ENCODE measurements at regions not wholly inside any gene's neighbourhood (a gene's known extent, or its start where the extent isn't known, plus 50 kb on each side); places are given as distances from the start of the nearest gene placed in this dataset.

DNA sequence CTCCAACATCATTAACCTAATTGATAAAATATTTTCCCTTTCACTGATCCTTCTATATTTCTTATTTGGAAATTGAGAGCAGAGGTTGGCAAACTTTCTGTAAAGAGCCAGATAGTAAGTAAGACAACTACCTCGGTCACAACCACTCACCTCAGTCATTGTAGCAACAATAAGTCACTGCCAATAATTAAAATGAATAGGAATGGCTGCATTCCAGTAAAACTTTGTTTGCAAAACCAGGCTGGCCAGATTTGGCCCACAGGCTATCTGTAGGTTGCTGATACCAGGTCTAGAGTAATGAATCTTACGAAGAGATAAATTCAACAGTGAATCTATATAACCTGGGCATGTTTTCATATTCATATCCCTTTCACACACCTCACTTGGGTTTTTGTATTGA is 316.2 kb upstream of the TBC1D5 start:
- H3K4me3 Mint-ChIP-seq: no peak overlapping the region
- DNase-seq: no peak
- CTCF ChIA-PET (ENCODE audit: partially characterized antibody): no interaction called here
- POLR2A ChIA-PET (ENCODE audit: partially characterized antibody): no interaction called here
- Histone ChIP-seq H3K4me1 (ENCODE audit: insufficient read depth, low read length) (no peaks in the 10 kb centered on the region), H3K36me3 (ENCODE audit: insufficient read depth, low read length) (no peaks in the 10 kb centered on the region), H3K4me3 (ENCODE audit: low read length in 2 of 2) (no peak overlapping the region), H3K27me3 (ENCODE audit: insufficient read depth, low read length) (no peaks in the 10 kb centered on the region), H3K27ac (ENCODE audit: low read depth, low read length) (no peak overlapping the region), H3K9me3 (ENCODE audit: control insufficient read depth in 1 of 2, low read length in 2 of 2) (no peaks in the 10 kb centered on the region)
- H3K27me3 Mint-ChIP-seq: peaks cover 2 to 9% of the 10 kb centered on the region in 2 donors
- intact Hi-C loops (cut with micrococcal nuclease): no loop called here
- no peaks in the 10 kb centered on the region for H3K36me3 Mint-ChIP-seq
- H3K4me1 Mint-ChIP-seq: no peaks in the 10 kb centered on the region
- H3K9me3 Mint-ChIP-seq: peaks cover 0 to 16% (median 11%) of the 10 kb centered on the region in 8 donors
- H3K27ac Mint-ChIP-seq: no peak overlapping the region

DNA sequence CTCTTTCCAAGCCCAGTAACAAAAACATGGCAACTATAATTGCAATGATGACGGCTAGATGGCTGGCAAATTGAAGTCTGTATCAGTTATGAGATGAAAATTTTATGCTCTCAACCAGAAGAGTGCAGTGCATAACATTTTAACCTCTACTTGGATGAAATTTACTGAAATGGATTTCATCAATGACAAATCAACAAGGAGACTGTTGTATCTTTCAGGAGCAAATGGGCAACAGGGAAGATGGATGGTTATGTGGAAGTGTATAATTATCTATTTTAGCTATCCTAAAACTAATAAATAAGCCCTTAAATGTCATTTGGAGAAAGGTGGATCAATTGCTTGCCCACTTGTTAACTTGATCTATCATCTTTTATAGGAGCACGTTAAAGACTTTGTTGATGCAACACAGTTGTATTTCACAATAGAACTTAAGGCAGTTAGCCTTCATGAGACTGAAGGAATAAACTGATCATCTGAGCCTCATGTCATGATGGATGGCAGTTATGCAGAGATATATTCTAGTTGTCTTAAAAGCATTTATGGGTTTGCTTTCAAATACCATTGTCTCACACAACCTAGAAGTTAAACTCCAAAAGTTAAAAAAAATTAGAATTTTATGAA is 315.1 kb upstream of the TBC1D5 start:
- Mint-ChIP-seq H3K27me3 (peaks cover 2 to 9% of the 10 kb centered on the region in 2 donors), H3K9me3 (peaks cover 0 to 16% (median 11%) of the 10 kb centered on the region in 8 donors), H3K4me1 (no peaks in the 10 kb centered on the region), H3K27ac (no peak overlapping the region), H3K4me3 (no peak overlapping the region), H3K36me3 (no peaks in the 10 kb centered on the region)
- intact Hi-C loops (cut with micrococcal nuclease): no loop called here
- CTCF ChIA-PET (ENCODE audit: partially characterized antibody): no interaction called here
- H3K4me1 ChIP-seq (ENCODE audit: insufficient read depth, low read length): no peaks in the 10 kb centered on the region
- no peak for DNase-seq
- POLR2A ChIA-PET (ENCODE audit: partially characterized antibody): no interaction called here
- no peak overlapping the region for H3K4me3 ChIP-seq (ENCODE audit: low read length in 2 of 2)
- no peaks in the 10 kb centered on the region for H3K27me3 ChIP-seq (ENCODE audit: insufficient read depth, low read length)
- H3K9me3 ChIP-seq (ENCODE audit: control insufficient read depth in 1 of 2, low read length in 2 of 2): no peaks in the 10 kb centered on the region
- H3K27ac ChIP-seq (ENCODE audit: low read depth, low read length): no peak overlapping the region
- H3K36me3 ChIP-seq (ENCODE audit: insufficient read depth, low read length): no peaks in the 10 kb centered on the region

DNA sequence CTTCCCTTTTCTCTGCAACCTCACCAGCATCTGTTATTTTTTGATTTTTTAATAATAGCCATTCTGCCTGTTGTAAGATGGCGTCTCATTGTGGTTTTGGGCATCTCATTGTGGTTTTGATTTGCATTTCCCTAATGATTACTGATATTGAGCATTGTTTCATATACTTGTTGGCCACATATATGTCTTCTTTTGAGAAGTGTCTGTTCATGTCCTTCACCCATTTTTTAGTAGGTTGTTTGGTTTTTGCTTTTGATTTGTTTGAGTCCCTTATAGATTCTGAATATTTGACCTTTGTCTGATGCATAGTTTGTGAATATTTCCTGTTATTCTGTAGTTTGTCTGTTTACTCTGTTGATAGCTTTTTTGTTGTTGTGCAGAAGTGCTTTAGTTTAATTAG is 312.2 kb upstream of the TBC1D5 start:
- H3K36me3 Mint-ChIP-seq: no peaks in the 10 kb centered on the region
- H3K27ac Mint-ChIP-seq: no peak overlapping the region
- peaks cover 0 to 16% (median 11%) of the 10 kb centered on the region in 8 donors for H3K9me3 Mint-ChIP-seq
- H3K4me1 ChIP-seq (ENCODE audit: insufficient read depth, low read length): no peaks in the 10 kb centered on the region
- no peaks in the 10 kb centered on the region for H3K36me3 ChIP-seq (ENCODE audit: insufficient read depth, low read length)
- no peaks in the 10 kb centered on the region for H3K9me3 ChIP-seq (ENCODE audit: control insufficient read depth in 1 of 2, low read length in 2 of 2)
- no peak overlapping the region for H3K4me3 ChIP-seq (ENCODE audit: low read length in 2 of 2)
- H3K27me3 Mint-ChIP-seq: peaks cover 5 to 7% of the 10 kb centered on the region in 2 donors
- H3K4me1 Mint-ChIP-seq: no peaks in the 10 kb centered on the region
- H3K4me3 Mint-ChIP-seq: no peak overlapping the region
- POLR2A ChIA-PET (ENCODE audit: partially characterized antibody): no interaction called here
- no peaks in the 10 kb centered on the region for H3K27me3 ChIP-seq (ENCODE audit: insufficient read depth, low read length)
- DNase-seq: no peak
- CTCF ChIA-PET (ENCODE audit: partially characterized antibody): no interaction called here
- intact Hi-C loops (cut with micrococcal nuclease): no loop called here
- no peak overlapping the region for H3K27ac ChIP-seq (ENCODE audit: low read depth, low read length)

DNA sequence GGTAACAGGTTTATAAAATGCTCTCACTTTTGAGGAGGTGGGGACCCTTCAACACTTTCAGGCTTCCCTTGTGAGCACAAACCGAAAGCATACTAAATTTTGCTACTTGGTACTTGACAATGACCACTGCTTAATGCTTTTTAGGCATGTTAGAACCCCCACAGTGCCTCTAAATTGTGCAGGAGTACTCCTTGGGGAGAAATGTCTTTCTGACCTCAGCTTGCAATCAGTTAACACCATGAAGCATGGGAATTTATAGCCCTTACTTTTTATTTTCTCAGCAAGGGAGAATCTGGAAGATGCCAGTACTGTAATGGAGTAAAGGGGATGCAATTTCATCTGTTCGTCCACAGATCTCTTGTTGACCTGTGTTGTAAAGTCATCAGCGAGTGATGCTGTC is 308.9 kb upstream of the TBC1D5 start:
- POLR2A ChIA-PET (ENCODE audit: partially characterized antibody): no interaction called here
- CTCF ChIA-PET (ENCODE audit: partially characterized antibody): no interaction called here
- Histone ChIP-seq H3K9me3 (ENCODE audit: control insufficient read depth in 1 of 2, low read length in 2 of 2) (no peaks in the 10 kb centered on the region), H3K4me3 (ENCODE audit: low read length in 2 of 2) (no peak overlapping the region), H3K27me3 (ENCODE audit: insufficient read depth, low read length) (no peaks in the 10 kb centered on the region), H3K27ac (ENCODE audit: low read depth, low read length) (no peak overlapping the region), H3K36me3 (ENCODE audit: insufficient read depth, low read length) (no peaks in the 10 kb centered on the region), H3K4me1 (ENCODE audit: insufficient read depth, low read length) (no peaks in the 10 kb centered on the region)
- peaks cover 0 to 13% (median 7%) of the 10 kb centered on the region in 8 donors for H3K9me3 Mint-ChIP-seq
- no peak overlapping the region for H3K27ac Mint-ChIP-seq
- intact Hi-C loops (cut with micrococcal nuclease): no loop called here
- H3K36me3 Mint-ChIP-seq: no peaks in the 10 kb centered on the region
- peaks cover 0 to 3% of the 10 kb centered on the region in 2 donors for H3K27me3 Mint-ChIP-seq
- DNase-seq: no peak
- no peak overlapping the region for H3K4me3 Mint-ChIP-seq
- H3K4me1 Mint-ChIP-seq: no peaks in the 10 kb centered on the region

DNA sequence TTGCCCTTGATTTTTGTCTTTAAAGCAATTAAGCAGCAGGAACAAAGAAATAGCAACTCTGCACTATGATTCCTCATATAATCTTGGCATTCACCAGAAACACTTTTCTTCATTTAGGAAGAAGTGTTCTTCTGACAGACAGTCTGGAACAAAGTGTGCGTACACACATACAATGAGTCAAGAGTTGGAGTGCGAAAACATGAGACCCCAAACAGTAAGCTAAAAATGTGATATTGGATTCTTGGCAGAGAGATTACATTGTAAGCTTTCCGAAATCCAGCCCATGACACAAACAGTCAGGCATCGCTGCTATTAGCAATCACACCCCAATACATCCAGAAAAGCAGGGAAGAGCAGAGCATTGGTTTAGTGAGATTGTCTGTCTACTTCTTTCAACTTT is 306.7 kb upstream of the TBC1D5 start:
- H3K27ac Mint-ChIP-seq: no peak overlapping the region
- no peaks in the 10 kb centered on the region for H3K4me1 Mint-ChIP-seq
- no peak for DNase-seq
- Histone ChIP-seq H3K27ac (ENCODE audit: low read depth, low read length) (no peak overlapping the region), H3K4me3 (ENCODE audit: low read length in 2 of 2) (no peak overlapping the region), H3K4me1 (ENCODE audit: insufficient read depth, low read length) (no peaks in the 10 kb centered on the region), H3K27me3 (ENCODE audit: insufficient read depth, low read length) (no peaks in the 10 kb centered on the region), H3K36me3 (ENCODE audit: insufficient read depth, low read length) (no peaks in the 10 kb centered on the region), H3K9me3 (ENCODE audit: control insufficient read depth in 1 of 2, low read length in 2 of 2) (no peaks in the 10 kb centered on the region)
- no peak overlapping the region for H3K4me3 Mint-ChIP-seq
- intact Hi-C loops (cut with micrococcal nuclease): no loop called here
- POLR2A ChIA-PET (ENCODE audit: partially characterized antibody): no interaction called here
- H3K9me3 Mint-ChIP-seq: peaks cover 0 to 2% (median 0%) of the 10 kb centered on the region in 8 donors
- peaks cover 0 to 3% of the 10 kb centered on the region in 2 donors for H3K27me3 Mint-ChIP-seq
- CTCF ChIA-PET (ENCODE audit: partially characterized antibody): no interaction called here
- no peaks in the 10 kb centered on the region for H3K36me3 Mint-ChIP-seq

DNA sequence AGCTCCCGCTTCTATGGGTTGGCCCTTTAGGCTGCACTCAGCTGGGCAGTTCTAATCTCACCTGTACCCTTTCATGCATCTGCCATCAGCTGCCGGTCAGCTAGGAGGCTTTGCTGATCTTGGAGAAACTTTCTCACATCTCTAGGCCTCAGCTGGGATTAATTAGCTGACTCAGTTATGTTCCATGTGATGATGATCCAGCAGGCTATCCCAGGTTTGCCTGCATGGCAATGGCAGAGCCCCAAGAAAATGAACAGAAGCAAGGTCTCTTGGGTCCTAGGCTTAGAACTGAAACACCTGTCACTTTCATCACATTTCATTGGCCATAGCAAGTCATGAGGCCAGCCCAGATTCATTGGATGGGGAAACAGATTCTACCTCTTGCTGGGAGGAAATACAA is 304.6 kb upstream of the TBC1D5 start:
- Histone ChIP-seq H3K4me3 (ENCODE audit: low read length in 2 of 2) (no peak overlapping the region), H3K36me3 (ENCODE audit: insufficient read depth, low read length) (no peaks in the 10 kb centered on the region), H3K27ac (ENCODE audit: low read depth, low read length) (no peak overlapping the region), H3K4me1 (ENCODE audit: insufficient read depth, low read length) (no peaks in the 10 kb centered on the region), H3K27me3 (ENCODE audit: insufficient read depth, low read length) (no peaks in the 10 kb centered on the region), H3K9me3 (ENCODE audit: control insufficient read depth in 1 of 2, low read length in 2 of 2) (no peaks in the 10 kb centered on the region)
- no peak overlapping the region for H3K27ac Mint-ChIP-seq
- H3K4me1 Mint-ChIP-seq: no peaks in the 10 kb centered on the region
- ChIA-PET CTCF (ENCODE audit: partially characterized antibody) (no interaction called here), POLR2A (ENCODE audit: partially characterized antibody) (no interaction called here)
- intact Hi-C loops (cut with micrococcal nuclease): no loop called here
- no peak overlapping the region for H3K4me3 Mint-ChIP-seq
- no peaks in the 10 kb centered on the region for H3K36me3 Mint-ChIP-seq
- H3K9me3 Mint-ChIP-seq: no peaks in the 10 kb centered on the region
- H3K27me3 Mint-ChIP-seq: no peaks in the 10 kb centered on the region
- DNase-seq: no peak

DNA sequence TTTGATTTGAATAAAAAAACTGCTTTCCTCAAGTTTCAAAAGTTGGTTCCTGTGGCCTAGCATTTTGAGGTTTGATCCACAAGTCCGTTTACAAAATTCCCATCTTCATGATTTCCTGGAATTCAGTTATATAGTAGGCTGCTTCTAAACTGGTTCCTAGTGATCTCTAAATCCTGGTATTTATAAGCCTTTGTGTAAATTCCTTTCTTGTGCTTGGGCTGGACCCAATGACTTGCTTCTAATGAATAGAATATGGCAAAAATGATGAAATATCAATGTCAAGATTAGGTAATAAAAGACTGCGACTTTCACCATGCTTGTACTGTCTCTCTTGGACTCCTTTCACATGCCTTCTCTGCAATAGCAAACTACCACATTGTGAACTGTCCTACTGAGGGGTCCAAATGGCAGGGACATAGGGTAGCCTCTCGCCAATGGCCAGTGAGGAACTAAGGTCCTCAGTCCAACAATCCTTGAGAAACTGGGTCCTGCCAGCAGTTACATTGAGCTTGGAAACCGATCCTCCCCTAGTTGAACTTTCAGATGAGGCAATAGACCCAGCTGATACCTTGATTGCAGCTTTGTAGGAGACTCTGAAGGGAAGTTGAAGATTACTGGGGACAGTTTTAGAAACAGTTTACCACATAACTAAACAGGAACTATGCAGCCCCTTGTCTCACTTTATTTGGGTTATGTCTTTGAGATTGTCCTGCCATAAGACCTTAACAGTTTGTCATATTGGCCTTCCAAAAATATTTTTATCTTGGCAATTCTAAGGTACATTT is 303.9 kb upstream of the TBC1D5 start:
- Histone ChIP-seq H3K36me3 (ENCODE audit: insufficient read depth, low read length) (no peaks in the 10 kb centered on the region), H3K4me1 (ENCODE audit: insufficient read depth, low read length) (no peaks in the 10 kb centered on the region), H3K27ac (ENCODE audit: low read depth, low read length) (no peak overlapping the region), H3K4me3 (ENCODE audit: low read length in 2 of 2) (no peak overlapping the region), H3K27me3 (ENCODE audit: insufficient read depth, low read length) (no peaks in the 10 kb centered on the region), H3K9me3 (ENCODE audit: control insufficient read depth in 1 of 2, low read length in 2 of 2) (no peaks in the 10 kb centered on the region)
- no peaks in the 10 kb centered on the region for H3K4me1 Mint-ChIP-seq
- no peak overlapping the region for H3K4me3 Mint-ChIP-seq
- POLR2A ChIA-PET (ENCODE audit: partially characterized antibody): no interaction called here
- CTCF ChIA-PET (ENCODE audit: partially characterized antibody): no interaction called here
- intact Hi-C loops (cut with micrococcal nuclease): no loop called here
- H3K36me3 Mint-ChIP-seq: no peaks in the 10 kb centered on the region
- no peaks in the 10 kb centered on the region for H3K27me3 Mint-ChIP-seq
- H3K9me3 Mint-ChIP-seq: no peaks in the 10 kb centered on the region
- DNase-seq: no peak
- no peak overlapping the region for H3K27ac Mint-ChIP-seq

Measured in CD4-positive, alpha-beta memory T cell (primary cell).